Retinal pigment epithelial cell (primary cell): ENCODE measurements at regions not wholly inside any gene's neighbourhood (a gene's known extent, or its start where the extent isn't known, plus 50 kb on each side); places are given as distances from the start of the nearest gene placed in this dataset.

Experiments
- DNase-seq: peaks from one replicate; pipeline ENCODE4 v3.0.0-alpha.2; 2010; ENCODE audit warnings: low read depth
- H3K4me3 ChIP-seq: 2 replicates; pipeline ENCODE4 v1.5.1; 2011; ENCODE audit warnings: mild to moderate bottlenecking, low read length, control low read depth, moderate library complexity
- CTCF ChIP-seq: conservative IDR thresholded peaks from 2 replicates; pipeline ENCODE4 v1.5.1; 2011; ENCODE audit warnings: low read depth, low read length, control low read depth, inconsistent platforms

DNA sequence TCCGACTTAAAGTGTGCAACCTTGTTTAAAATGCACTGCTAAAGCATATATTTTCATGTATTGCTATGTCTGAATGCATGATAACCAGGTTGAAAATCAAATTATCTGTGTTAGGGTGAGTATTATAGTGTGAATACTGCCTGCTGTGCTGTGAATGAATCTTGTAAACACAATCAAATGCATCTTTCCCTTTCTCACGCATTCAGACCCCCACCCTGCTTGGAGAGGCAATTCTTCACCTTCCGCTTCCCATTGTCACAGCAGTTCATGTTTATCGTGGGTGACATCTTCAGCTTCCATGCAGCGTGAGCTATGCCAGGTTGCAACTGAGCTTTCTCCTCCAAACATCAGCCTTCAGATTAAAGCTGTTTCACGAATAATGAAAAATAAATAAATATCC, 418.0 kb downstream of the MEIS1 start:
- DNase-seq = no peak
- no peak for TF ChIP-seq CTCF
- H3K4me3 ChIP-seq = no peak overlapping the region

GRCh38 chr2:66853585-66853984, 418.7 kb downstream of the MEIS1 start:
- DNase-seq = no peak
- no peak overlapping the region for H3K4me3 ChIP-seq
- TF ChIP-seq CTCF = no peak

DNA sequence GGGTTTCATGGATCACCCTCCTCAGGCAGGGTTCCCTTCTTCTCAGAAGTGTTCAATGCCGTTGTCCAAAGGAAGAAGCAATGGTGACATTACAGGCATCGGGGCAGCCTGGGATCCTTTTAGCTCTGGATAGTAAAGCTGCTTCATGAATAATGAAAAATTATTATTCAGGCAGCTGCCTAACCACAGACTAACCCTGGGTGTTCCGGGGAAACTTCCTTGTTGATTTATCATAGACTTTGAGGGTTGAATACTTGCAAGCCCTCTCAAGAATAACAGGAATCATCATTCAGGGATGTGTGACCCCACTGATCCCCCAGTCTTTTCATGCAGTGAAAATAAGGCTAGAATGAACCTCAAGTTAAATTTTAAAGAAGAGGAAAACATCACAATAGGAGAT, 419.4 kb downstream of the MEIS1 start:
- no peak overlapping the region for H3K4me3 ChIP-seq
- TF ChIP-seq CTCF = no peak
- DNase-seq = no peak

DNA sequence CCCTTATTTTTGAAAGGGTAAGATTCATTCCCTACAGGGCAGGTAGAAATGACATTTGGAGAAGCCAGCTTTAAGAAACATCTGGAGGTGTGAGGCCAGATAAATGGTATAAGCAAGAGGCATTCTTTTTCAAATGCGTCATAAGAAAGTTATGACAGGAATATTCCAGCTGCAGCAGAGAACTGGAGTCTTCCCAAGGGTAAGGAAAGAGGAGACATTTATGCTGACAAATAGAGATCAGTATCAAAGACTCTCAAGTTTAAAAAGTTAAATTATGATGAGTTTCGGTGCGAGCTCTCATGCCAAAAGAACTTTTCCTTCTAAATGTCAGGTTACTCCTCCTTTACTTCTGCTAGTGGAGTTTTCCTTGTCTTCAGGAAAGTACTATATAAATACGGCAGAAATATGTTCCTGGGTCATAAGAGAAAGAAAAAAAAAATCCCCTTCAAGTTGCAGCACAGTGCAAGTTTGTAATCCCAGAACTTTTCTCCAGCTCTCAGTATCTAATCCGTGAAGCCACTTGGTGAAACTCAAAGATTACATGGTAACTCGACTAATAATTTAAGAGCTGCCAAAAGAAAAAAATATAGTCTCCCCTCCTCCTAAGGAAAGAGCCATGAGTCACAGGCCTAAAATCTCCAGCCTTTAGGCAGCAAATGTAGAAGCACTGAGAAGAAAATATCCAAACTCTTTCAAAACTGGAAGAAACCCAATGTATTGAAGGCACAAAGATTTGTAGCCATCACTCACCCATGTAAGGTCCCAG, 428.1 kb downstream of the MEIS1 start:
- H3K4me3 ChIP-seq = no peak overlapping the region
- no peak for DNase-seq
- TF ChIP-seq CTCF = no peak

DNA sequence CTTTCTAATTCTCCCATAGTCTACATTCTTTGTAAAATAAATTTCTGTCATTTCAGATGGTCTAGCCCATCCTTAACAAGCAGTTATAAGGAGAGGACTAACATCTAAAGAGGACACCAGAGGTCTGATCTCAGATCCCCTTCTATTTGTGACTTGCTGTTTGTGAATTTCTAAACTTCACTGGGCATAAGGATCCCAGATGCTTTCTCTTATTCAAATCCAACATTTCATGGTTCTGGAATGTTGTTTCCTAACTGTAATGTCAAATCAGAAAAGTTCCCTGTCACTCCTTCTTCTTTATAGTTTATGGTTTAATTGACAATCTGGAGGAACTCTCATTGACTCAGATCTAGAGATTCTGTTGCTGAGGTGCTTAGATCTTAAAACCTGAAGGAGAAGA, 430.2 kb downstream of the MEIS1 start:
- no peak for DNase-seq
- H3K4me3 ChIP-seq = no peak overlapping the region
- TF ChIP-seq CTCF = no peak

GRCh38 chr2:66866331-66867062, 431.6 kb downstream of the MEIS1 start:
- no peak for TF ChIP-seq CTCF
- DNase-seq = no peak

DNA sequence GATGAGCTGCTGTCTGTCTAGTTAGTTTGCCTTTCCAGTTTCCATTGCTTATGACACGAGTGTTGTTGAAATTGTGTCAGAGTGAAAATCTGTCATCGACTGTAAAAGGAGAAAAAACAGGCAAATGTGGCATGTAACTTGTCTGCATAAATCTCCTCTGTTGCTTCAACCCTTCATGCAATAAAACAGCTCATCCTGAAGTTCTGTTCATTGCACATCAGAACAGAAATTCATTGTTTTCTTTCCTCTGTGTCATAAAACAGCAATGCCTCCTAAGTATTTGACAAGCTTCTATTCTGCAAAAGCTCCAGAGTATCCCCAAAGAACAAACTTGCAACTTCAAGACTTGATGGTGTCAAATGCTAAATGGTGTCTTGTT, 432.1 kb downstream of the MEIS1 start:
- no peak overlapping the region for H3K4me3 ChIP-seq
- DNase-seq = no peak
- no peak for TF ChIP-seq CTCF

More at GRCh38 chr2:66866331-66867062, 431.6 kb downstream of the MEIS1 start:
- no peak overlapping the region for H3K4me3 ChIP-seq
